ENCODE measurements at regions not wholly inside any gene's neighbourhood (a gene's known extent, or its start where the extent isn't known, plus 50 kb on each side); places are given as distances from the start of the nearest gene placed in this dataset.

- Histone ChIP-seq H3K27ac (no peak overlapping the region), H3K4me1 (peaks cover 0 to 16% (median 0%) of the 10 kb centered on the region in 3 donors), H3K9me3 (no peaks in the 10 kb centered on the region), H3K27me3 (no peaks in the 10 kb centered on the region), H3K4me3 (no peak overlapping the region), H3K36me3 (peaks cover 0 to 65% of the 10 kb centered on the region in 2 donors)
- no peak for TF ChIP-seq POLR2AphosphoS5 (IDR thresholded peaks at IDR 0.05)
- no peak for TF ChIP-seq POLR2A (IDR thresholded peaks at IDR 0.05)
- TF ChIP-seq, protein P1, sequence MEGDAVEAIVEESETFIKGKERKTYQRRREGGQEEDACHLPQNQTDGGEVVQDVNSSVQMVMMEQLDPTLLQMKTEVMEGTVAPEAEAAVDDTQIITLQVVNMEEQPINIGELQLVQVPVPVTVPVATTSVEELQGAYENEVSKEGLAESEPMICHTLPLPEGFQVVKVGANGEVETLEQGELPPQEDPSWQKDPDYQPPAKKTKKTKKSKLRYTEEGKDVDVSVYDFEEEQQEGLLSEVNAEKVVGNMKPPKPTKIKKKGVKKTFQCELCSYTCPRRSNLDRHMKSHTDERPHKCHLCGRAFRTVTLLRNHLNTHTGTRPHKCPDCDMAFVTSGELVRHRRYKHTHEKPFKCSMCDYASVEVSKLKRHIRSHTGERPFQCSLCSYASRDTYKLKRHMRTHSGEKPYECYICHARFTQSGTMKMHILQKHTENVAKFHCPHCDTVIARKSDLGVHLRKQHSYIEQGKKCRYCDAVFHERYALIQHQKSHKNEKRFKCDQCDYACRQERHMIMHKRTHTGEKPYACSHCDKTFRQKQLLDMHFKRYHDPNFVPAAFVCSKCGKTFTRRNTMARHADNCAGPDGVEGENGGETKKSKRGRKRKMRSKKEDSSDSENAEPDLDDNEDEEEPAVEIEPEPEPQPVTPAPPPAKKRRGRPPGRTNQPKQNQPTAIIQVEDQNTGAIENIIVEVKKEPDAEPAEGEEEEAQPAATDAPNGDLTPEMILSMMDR (IDR thresholded peaks at IDR 0.05), result no peak
- no peak for TF ChIP-seq EP300 (IDR thresholded peaks at IDR 0.05)
- no peak for ATAC-seq
- 60 to 86% methylated on average over 1 to 2 of the region's 6 CpGs for WGBS, 2 donors (ENCODE audit: low coverage in 1 of 2)
Measured at GRCh38 chr19:5228490-5228889, 112.1 kb downstream of the PTPRS start.

GRCh38 chr19:5225486-5226345, 114.9 kb downstream of the PTPRS start:
- Histone ChIP-seq H3K27ac (no peak overlapping the region), H3K27me3 (no peaks in the 10 kb centered on the region), H3K36me3 (peaks cover 0 to 78% of the 10 kb centered on the region in 2 donors), H3K9me3 (no peaks in the 10 kb centered on the region), H3K4me1 (peaks cover 0 to 16% (median 0%) of the 10 kb centered on the region in 3 donors), H3K4me3 (no peak overlapping the region)
- WGBS, 2 donors (ENCODE audit: low coverage in 1 of 2), result 48 to 82% methylated on average over 1 to 2 of the region's 28 CpGs
- no peak for TF ChIP-seq EP300 (IDR thresholded peaks at IDR 0.05)
- no peak for TF ChIP-seq POLR2A (IDR thresholded peaks at IDR 0.05)
- TF ChIP-seq, protein P1 (IDR thresholded peaks at IDR 0.05), result peak in 2 of 4 experiments; percentile 32 to 55
- no peak for TF ChIP-seq POLR2AphosphoS5 (IDR thresholded peaks at IDR 0.05)
- no peak for ATAC-seq

DNA sequence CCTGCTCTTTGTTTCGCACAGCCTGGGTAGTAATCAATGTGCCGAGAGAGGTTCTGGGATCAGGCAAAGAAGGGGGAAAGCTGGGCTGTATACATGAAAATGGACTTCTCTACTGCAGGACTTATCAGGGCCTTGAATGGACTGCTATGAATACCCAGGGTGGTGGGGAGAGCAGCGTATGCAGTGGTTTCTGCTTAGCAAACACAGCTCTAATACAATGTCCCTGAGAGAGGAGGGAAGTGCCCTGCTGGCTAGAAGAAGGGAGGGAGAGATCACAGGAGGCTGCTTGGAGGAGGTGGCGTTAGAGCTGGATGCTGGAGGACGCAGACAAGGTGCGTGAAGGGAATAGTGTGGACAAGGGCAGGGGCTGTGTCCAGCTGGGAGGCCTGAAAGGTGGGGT, 116.1 kb downstream of the PTPRS start:
- no peak for ATAC-seq
- Histone ChIP-seq H3K27ac (no peak overlapping the region), H3K36me3 (peaks cover 0 to 81% of the 10 kb centered on the region in 2 donors), H3K27me3 (no peaks in the 10 kb centered on the region), H3K4me3 (no peak overlapping the region), H3K9me3 (no peaks in the 10 kb centered on the region), H3K4me1 (peaks cover 0 to 7% (median 0%) of the 10 kb centered on the region in 3 donors)
- 81 to 93% methylated on average over 2 to 5 of the region's 6 CpGs for WGBS, 2 donors (ENCODE audit: low coverage in 1 of 2)
- TF ChIP-seq, protein P1 (IDR thresholded peaks at IDR 0.05), result no peak
- TF ChIP-seq POLR2AphosphoS5 (IDR thresholded peaks at IDR 0.05) (no peak), POLR2A (IDR thresholded peaks at IDR 0.05) (no peak), EP300 (IDR thresholded peaks at IDR 0.05) (no peak)

DNA sequence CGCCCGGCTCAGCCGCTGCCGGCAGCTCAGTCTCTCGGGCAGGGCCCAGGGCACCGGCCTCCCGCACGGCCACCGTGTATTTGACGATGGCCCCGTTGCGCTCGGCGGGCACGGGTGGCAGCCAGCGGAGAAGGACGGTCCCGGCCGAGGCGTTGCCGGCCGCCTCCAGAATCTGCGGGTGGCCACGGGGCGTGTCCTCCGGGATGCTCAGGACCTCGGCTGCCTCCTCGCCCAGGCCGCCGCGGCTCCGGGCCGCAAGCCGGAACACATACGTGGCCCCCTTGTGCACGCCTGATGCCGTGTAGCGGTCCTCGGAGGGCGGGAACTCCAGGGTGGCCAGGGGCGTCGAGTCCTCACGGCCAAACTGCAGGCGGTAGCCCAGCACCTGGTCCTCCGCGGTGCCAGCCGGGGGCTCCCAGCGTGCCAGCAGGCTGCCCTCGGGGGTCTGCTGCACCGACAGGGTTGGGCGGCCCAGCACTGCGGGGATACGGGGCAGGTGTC, 117.7 kb downstream of the PTPRS start:
- no peak overlapping the region for H3K27ac ChIP-seq
- TF ChIP-seq EP300 (IDR thresholded peaks at IDR 0.05) (no peak), POLR2AphosphoS5 (IDR thresholded peaks at IDR 0.05) (no peak)
- WGBS, 2 donors (ENCODE audit: low coverage in 1 of 2), result 100% methylated on average over 4 of the region's 53 CpGs; no CpG with 5 or more reads in 1 of the 2 donors
- no peaks in the 10 kb centered on the region for H3K9me3 ChIP-seq
- ATAC-seq, result no peak
- H3K27me3 ChIP-seq, result no peaks in the 10 kb centered on the region
- H3K4me1 ChIP-seq, result no peaks in the 10 kb centered on the region
- no peak overlapping the region for H3K4me3 ChIP-seq
- peaks cover 0 to 84% of the 10 kb centered on the region in 2 donors for H3K36me3 ChIP-seq

GRCh38 chr19:5222178-5222577, 118.4 kb downstream of the PTPRS start:
- no peak overlapping the region for H3K27ac ChIP-seq
- H3K4me3 ChIP-seq, result no peak overlapping the region
- H3K36me3 ChIP-seq, result peaks cover 0 to 86% of the 10 kb centered on the region in 2 donors
- TF ChIP-seq EP300 (IDR thresholded peaks at IDR 0.05) (no peak), POLR2AphosphoS5 (IDR thresholded peaks at IDR 0.05) (no peak), POLR2A (IDR thresholded peaks at IDR 0.05) (no peak)
- TF ChIP-seq, protein P1 (IDR thresholded peaks at IDR 0.05), result no peak
- no peaks in the 10 kb centered on the region for H3K9me3 ChIP-seq
- ATAC-seq, result no peak
- 94 to 100% methylated on average over 7 to 9 of the region's 22 CpGs for WGBS, 2 donors (ENCODE audit: low coverage in 1 of 2)
- no peaks in the 10 kb centered on the region for H3K27me3 ChIP-seq
- no peaks in the 10 kb centered on the region for H3K4me1 ChIP-seq

Data from gastroesophageal sphincter (tissue), 4 donors.